ENCODE measurements at regions not wholly inside any gene's neighbourhood (a gene's known extent, or its start where the extent isn't known, plus 50 kb on each side); places are given as distances from the start of the nearest gene placed in this dataset.

DNA sequence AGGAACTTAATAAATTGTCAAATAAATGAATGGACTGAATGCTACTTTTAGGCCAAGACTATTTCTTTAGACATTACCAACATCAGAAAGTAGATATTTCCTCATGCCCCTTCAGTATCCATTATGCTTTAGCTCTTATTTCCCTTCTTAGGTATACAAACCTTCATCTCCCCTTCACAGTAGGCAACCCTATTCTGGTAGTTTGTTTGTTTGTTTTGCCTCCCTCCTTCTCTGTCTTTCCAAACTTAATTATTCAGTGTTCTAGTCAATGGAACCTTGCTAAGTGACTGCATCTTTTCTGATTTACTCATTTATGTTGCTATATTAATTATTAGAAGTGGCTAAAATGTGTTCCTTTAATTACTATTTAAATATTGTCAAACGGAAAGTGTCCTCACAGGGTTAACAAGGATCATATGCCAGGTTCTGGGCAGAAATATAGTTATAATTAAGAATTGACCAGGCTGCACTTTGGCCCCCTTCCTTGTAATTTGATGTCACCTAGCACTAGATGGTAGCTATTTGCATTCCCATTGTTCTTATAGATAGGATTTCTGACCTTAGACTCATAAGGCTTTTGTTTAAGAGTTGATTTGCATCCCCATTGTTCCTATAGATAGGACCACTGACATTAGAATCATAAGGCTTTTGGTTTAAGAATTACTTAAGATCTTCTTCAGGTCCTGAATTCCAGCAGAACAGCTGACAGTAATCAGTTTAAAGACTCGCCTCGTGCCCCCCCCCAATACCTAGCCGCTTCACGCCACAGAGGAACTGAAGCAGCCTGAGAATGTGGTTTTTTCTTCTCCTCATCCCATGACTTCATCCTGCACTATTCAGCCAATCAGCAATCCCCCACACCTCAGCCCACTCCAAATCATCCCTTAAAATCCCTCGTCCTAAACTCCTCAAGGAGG lies 84.4 kb upstream of the NUDT12 start:
- DNase-seq (ENCODE audit: low spot score), result no peak
- TF ChIP-seq, protein P1, sequence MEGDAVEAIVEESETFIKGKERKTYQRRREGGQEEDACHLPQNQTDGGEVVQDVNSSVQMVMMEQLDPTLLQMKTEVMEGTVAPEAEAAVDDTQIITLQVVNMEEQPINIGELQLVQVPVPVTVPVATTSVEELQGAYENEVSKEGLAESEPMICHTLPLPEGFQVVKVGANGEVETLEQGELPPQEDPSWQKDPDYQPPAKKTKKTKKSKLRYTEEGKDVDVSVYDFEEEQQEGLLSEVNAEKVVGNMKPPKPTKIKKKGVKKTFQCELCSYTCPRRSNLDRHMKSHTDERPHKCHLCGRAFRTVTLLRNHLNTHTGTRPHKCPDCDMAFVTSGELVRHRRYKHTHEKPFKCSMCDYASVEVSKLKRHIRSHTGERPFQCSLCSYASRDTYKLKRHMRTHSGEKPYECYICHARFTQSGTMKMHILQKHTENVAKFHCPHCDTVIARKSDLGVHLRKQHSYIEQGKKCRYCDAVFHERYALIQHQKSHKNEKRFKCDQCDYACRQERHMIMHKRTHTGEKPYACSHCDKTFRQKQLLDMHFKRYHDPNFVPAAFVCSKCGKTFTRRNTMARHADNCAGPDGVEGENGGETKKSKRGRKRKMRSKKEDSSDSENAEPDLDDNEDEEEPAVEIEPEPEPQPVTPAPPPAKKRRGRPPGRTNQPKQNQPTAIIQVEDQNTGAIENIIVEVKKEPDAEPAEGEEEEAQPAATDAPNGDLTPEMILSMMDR (IDR thresholded peaks at IDR 0.05; ENCODE audit: extremely low read depth, insufficient read depth, missing control alignments), result no peak
- in situ Hi-C loops (cut with MboI; ENCODE audit: low pct_unique_long_range_greater_than_20kb, low sequenced_read_pairs, unreplicated experiment), result no loop called here

DNA sequence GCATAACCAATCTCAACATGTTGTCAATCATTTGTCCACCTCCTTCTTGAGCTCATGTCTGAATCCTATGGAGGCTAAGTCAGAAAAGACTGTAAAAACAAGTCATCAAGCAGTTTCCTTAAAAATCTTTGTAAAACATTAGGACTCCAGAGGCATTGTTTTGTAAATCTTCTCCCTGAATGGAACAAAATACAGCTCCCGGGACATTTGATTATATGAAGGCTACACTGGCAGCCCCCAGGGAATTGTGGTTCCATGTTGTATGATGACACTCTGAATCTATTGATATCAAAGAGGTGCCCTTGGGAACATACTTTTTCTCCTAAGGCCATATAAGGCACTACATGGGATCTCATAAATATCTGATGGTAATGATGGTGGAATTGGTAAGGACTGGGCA lies 83.2 kb upstream of the NUDT12 start:
- no peak for DNase-seq (ENCODE audit: low spot score)
- in situ Hi-C loops (cut with MboI; ENCODE audit: low pct_unique_long_range_greater_than_20kb, low sequenced_read_pairs, unreplicated experiment), result no loop called here
- TF ChIP-seq, protein P1 (IDR thresholded peaks at IDR 0.05; ENCODE audit: extremely low read depth, insufficient read depth, missing control alignments), result no peak

DNA sequence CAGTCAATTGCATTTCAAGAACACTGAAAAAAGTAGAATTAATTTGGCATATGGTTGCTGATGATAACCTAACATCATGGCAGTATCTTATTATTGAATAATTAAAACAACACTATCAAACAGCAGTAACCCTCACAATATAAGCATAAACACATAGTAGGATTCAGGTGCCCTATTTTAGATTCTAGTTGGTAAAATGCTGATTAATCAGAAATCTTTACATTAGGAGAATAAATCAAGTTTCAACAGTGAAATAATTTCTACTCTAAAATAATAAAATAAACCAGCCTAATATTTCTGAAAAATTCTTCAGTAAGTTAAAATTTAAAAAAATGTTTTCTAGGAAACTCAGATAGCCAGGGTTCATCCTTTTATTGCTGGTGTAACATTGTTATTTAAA lies 76.4 kb upstream of the NUDT12 start:
- DNase-seq (ENCODE audit: low spot score), result no peak
- in situ Hi-C loops (cut with MboI; ENCODE audit: low pct_unique_long_range_greater_than_20kb, low sequenced_read_pairs, unreplicated experiment), result no loop called here
- TF ChIP-seq, protein P1 (IDR thresholded peaks at IDR 0.05; ENCODE audit: extremely low read depth, insufficient read depth, missing control alignments), result no peak

DNA sequence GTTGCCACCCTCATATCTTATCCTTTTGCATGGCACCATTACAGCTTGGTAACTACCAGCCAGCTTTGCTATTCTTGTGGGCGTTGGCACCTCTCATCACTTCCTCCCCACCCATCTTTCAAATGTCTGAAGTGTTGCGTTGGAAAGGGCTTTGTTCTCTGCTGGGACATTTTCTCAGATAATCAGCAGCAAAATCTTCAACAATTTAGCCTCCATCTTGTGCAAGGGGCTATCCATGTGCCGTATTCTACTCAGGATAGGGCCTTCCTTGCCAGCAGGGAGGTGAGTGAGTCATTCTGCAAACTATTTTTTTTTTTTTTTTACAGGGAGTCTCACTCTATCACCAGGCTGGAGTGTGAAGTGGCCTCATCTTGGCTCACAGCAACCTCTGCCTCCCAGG lies 62.1 kb upstream of the NUDT12 start:
- in situ Hi-C loops (cut with MboI; ENCODE audit: low pct_unique_long_range_greater_than_20kb, low sequenced_read_pairs, unreplicated experiment), result no loop called here
- TF ChIP-seq, protein P1 (IDR thresholded peaks at IDR 0.05; ENCODE audit: extremely low read depth, insufficient read depth, missing control alignments), result no peak
- no peak for DNase-seq (ENCODE audit: low spot score)

DNA sequence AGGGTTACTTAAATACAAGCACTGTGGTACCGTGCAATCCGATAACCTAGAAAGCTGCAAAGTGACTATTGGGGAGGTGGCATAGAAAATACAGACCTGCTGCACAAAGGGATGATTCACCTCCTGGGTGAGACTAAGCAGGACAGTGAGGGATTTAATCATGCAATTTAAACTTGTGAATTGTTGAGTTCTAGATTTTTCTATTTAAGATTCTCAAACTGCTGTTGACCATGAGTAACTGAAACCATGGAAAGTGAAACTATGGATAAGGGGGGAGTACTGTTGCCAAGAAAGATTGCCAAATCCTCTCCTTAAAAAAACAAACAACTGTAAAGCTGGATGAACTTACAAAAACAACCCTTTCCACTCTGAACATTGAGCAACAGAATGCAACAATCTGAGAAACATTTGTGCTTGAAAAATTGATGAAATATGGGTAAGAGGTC lies 61.5 kb upstream of the NUDT12 start:
- in situ Hi-C loops (cut with MboI; ENCODE audit: low pct_unique_long_range_greater_than_20kb, low sequenced_read_pairs, unreplicated experiment), result no loop called here
- no peak for DNase-seq (ENCODE audit: low spot score)
- TF ChIP-seq, protein P1 (IDR thresholded peaks at IDR 0.05; ENCODE audit: extremely low read depth, insufficient read depth, missing control alignments), result no peak

DNA sequence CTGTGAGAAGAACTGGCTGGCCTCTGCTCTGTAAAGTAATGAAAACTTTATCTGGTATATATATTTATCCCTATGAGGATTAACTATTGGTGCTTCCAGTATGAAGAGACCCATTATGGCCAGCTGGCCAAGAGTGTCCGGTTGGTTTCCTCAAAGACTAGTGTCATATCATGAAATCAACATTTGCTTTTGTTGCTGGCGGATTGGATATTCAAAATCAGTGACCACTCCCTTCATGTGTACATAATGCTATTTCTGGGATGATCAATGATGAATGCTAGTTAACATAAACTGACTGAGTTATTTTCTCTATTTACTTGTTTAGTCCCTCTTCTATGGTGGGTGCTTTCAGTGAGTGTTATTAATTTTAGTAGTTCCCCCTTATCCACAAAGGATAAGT lies 60.8 kb upstream of the NUDT12 start:
- DNase-seq (ENCODE audit: low spot score), result no peak
- TF ChIP-seq, protein P1 (IDR thresholded peaks at IDR 0.05; ENCODE audit: extremely low read depth, insufficient read depth, missing control alignments), result no peak
- in situ Hi-C loops (cut with MboI; ENCODE audit: low pct_unique_long_range_greater_than_20kb, low sequenced_read_pairs, unreplicated experiment), result no loop called here
